ENCODE measurements at regions not wholly inside any gene's neighbourhood (a gene's known extent, or its start where the extent isn't known, plus 50 kb on each side); places are given as distances from the start of the nearest gene placed in this dataset.

DNA sequence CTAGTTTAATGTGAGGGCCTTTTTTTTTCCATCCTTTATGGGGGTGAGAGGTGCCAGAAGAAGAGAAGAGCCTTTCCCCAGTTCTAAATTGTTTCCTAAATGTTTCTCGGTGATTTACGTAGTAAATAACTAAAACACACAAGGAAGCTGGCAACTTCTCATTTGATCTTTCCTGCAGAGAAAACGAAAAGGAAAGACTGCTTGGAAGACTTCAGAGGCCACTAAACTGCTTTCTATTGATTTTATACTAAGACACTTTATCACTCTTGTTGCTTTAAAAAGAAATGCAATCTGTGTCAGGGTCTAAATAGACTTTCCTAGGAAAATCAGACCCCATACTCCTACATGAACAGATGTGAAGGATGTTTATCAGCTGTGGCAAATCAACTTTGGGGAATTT, 52.1 kb upstream of the KAZN start:
- TF ChIP-seq, protein P1, sequence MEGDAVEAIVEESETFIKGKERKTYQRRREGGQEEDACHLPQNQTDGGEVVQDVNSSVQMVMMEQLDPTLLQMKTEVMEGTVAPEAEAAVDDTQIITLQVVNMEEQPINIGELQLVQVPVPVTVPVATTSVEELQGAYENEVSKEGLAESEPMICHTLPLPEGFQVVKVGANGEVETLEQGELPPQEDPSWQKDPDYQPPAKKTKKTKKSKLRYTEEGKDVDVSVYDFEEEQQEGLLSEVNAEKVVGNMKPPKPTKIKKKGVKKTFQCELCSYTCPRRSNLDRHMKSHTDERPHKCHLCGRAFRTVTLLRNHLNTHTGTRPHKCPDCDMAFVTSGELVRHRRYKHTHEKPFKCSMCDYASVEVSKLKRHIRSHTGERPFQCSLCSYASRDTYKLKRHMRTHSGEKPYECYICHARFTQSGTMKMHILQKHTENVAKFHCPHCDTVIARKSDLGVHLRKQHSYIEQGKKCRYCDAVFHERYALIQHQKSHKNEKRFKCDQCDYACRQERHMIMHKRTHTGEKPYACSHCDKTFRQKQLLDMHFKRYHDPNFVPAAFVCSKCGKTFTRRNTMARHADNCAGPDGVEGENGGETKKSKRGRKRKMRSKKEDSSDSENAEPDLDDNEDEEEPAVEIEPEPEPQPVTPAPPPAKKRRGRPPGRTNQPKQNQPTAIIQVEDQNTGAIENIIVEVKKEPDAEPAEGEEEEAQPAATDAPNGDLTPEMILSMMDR (IDR thresholded peaks at IDR 0.05) = no peak
- no peak for TF ChIP-seq POLR2A (IDR thresholded peaks at IDR 0.05)
